SK-N-SH (cell line): ENCODE measurements at regions not wholly inside any gene's neighbourhood (a gene's known extent, or its start where the extent isn't known, plus 50 kb on each side); places are given as distances from the start of the nearest gene placed in this dataset.
"Not testable (repeated sequence)": the region's sequence is repeated elsewhere in the genome, so short reads cannot be mapped to it uniquely, and the experiment has no call there.

Source experiments
- CTCF ChIA-PET: fragments of 300-600, 350-600 bp; formaldehyde crosslinking; extraction: SDS; loops from one replicate; lab custom pipeline; 2021; lab: Yijun Ruan, JAX
- POLR2A ChIA-PET: fragments of 350-600 bp; sonication (Branson Sonifier 250); formaldehyde crosslinking; extraction: SDS; loops from one replicate; lab custom pipeline; 2020; ENCODE audit warnings: antibody characterized with exemption, inconsistent platforms; lab: Yijun Ruan, JAX
- DNase-seq: peaks from one replicate; pipeline ENCODE4 v3.0.0; 2012
- H2AFZ ChIP-seq: fragments of 200-600 bp; sonication (generic); 2 replicates; pipeline ENCODE4 v1.8.1; 2016; ENCODE audit warnings: antibody characterized with exemption, mild to moderate bottlenecking, low read depth
- H3F3A ChIP-seq: fragments of 200-600 bp; sonication (generic); replicated peaks from 2 replicates; pipeline ENCODE3; 2016; ENCODE audit warnings: antibody characterized with exemption, mild to moderate bottlenecking; ENCODE audit not compliant: insufficient read depth
- H3K27ac ChIP-seq, 2 experiments: fragments of 200-500 bp in 1 of 2; fragments of 200-600 bp in 1 of 2; sonication (Bioruptor generic) in 1 of 2; sonication (generic), shearing (Covaris generic) in 1 of 2; 2 replicates each; pipeline versions ENCODE4 v1.5.1 to v1.6.1; 2014 to 2016; ENCODE audit warnings: low read depth in 2 of 2, inconsistent platforms in 1 of 2, low read length in 1 of 2, mild to moderate bottlenecking in 1 of 2, mixed read lengths in 1 of 2
- H3K27me3 ChIP-seq: fragments of 200-600 bp; sonication (generic), shearing (Covaris generic); 2 replicates; pipeline ENCODE4 v1.6.1; 2016; ENCODE audit warnings: mixed run types; ENCODE audit not compliant: insufficient read depth
- H3K36me3 ChIP-seq, 2 experiments: fragments of 200-500 bp in 1 of 2; fragments of 200-600 bp in 1 of 2; sonication (Bioruptor generic) in 1 of 2; sonication (generic) in 1 of 2; replicated peaks in 1 of 2; 2 replicates each; pipeline versions ENCODE3 to v1.5.1; 2014 to 2016; ENCODE audit warnings: low read length in 1 of 2, mild to moderate bottlenecking in 1 of 2; ENCODE audit not compliant: insufficient read depth in 2 of 2, control insufficient read depth in 1 of 2
- H3K4me1 ChIP-seq, 2 experiments: fragments of 200-500 bp in 1 of 2; fragments of 200-600 bp in 1 of 2; sonication (Bioruptor generic) in 1 of 2; sonication (generic), shearing (Covaris generic) in 1 of 2; 2 replicates each; pipeline versions ENCODE4 v1.5.1 to v1.6.1; 2014 to 2016; ENCODE audit warnings: low read depth in 1 of 2, low read length in 1 of 2, mixed run types in 1 of 2; ENCODE audit not compliant: insufficient read depth in 2 of 2, control insufficient read depth in 1 of 2
- H3K4me2 ChIP-seq: fragments of 200-600 bp; sonication (generic), shearing (Covaris generic); 2 replicates; pipeline ENCODE4 v1.6.1; 2017; ENCODE audit warnings: mixed run types
- H3K4me3 ChIP-seq, 2 experiments: fragments of 200-500 bp in 1 of 2; fragments of 200-600 bp in 1 of 2; sonication (Bioruptor generic) in 1 of 2; sonication (generic), shearing (Covaris generic) in 1 of 2; 2 replicates each; pipeline versions ENCODE4 v1.5.1 to v1.8.1; 2014 to 2016; ENCODE audit warnings: low read depth in 2 of 2, inconsistent platforms in 1 of 2, low read length in 1 of 2, mild to moderate bottlenecking in 1 of 2, mixed read lengths in 1 of 2, moderate library complexity in 1 of 2
- H3K79me2 ChIP-seq: fragments of 200-600 bp; sonication (generic); 2 replicates; pipeline ENCODE4 v1.8.1; 2017; ENCODE audit warnings: mild to moderate bottlenecking; ENCODE audit not compliant: insufficient read depth
- H3K9ac ChIP-seq: fragments of 200-600 bp; sonication (generic); 2 replicates; pipeline ENCODE4 v1.6.1; 2017; ENCODE audit warnings: mixed run types
- H3K9me2 ChIP-seq: fragments of 200-600 bp; sonication (generic); 2 replicates; pipeline ENCODE4 v1.6.1; 2017; ENCODE audit warnings: mixed run types
- H3K9me3 ChIP-seq: fragments of 200-600 bp; sonication (generic); 2 replicates; pipeline ENCODE4 v1.6.1; 2017; ENCODE audit warnings: mixed run types, mild to moderate bottlenecking, moderate library complexity
- H4K20me1 ChIP-seq: fragments of 200-600 bp; sonication (generic); 2 replicates; pipeline ENCODE4 v1.6.1; 2017; ENCODE audit warnings: mild to moderate bottlenecking, mixed run types; ENCODE audit not compliant: insufficient read depth
- ELF1 ChIP-seq: IDR thresholded peaks from 2 replicates; pipeline ENCODE4 v1.4.0; 2012
- FOSL2 ChIP-seq: IDR thresholded peaks from 2 replicates; pipeline ENCODE4 v1.4.0; 2012; ENCODE audit warnings: low read depth, mild to moderate bottlenecking, moderate library complexity, borderline replicate concordance
- FOXJ3 ChIP-seq: sonication (generic); formaldehyde crosslinking; IDR thresholded peaks from 2 replicates; pipeline ENCODE4 v1.5.1; 2020; ENCODE audit warnings: mild to moderate bottlenecking, missing genetic modification reagents
- GATA2 ChIP-seq: sonication (generic); formaldehyde crosslinking; IDR thresholded peaks from 2 replicates; pipeline ENCODE4 v1.5.0; 2020; ENCODE audit warnings: mild to moderate bottlenecking, missing genetic modification reagents
- JUND ChIP-seq: IDR thresholded peaks from 2 replicates; pipeline ENCODE4 v1.4.0; 2012
- MXI1 ChIP-seq: IDR thresholded peaks from 2 replicates; pipeline ENCODE4 v1.6.1; 2012; ENCODE audit warnings: mild to moderate bottlenecking, low read depth, low read length, improper control_type of control experiment
- POLR2AphosphoS5 ChIP-seq: IDR thresholded peaks from 2 replicates; pipeline ENCODE4 v1.6.1; 2012; ENCODE audit warnings: low read depth, low read length
- RXRA ChIP-seq: IDR thresholded peaks from 2 replicates; pipeline ENCODE4 v1.4.0; 2012; ENCODE audit warnings: low read depth, mild to moderate bottlenecking, borderline replicate concordance
- SIN3A ChIP-seq: IDR thresholded peaks from 2 replicates; pipeline ENCODE4 v1.6.1; 2012; ENCODE audit warnings: low read depth, mild to moderate bottlenecking, low read length, moderate library complexity, borderline replicate concordance
- SMC3 ChIP-seq: IDR thresholded peaks from 2 replicates; pipeline ENCODE4 v1.6.1; 2012; ENCODE audit warnings: low read depth, low read length, improper control_type of control experiment
- TAF1 ChIP-seq: IDR thresholded peaks from 2 replicates; pipeline ENCODE4 v1.6.1; 2012; ENCODE audit warnings: low read depth, mild to moderate bottlenecking, low read length, moderate library complexity, borderline replicate concordance
- TCF12 ChIP-seq: IDR thresholded peaks from 2 replicates; pipeline ENCODE4 v1.4.0; 2012
- WGBS: methylation state at CpG from one replicate; pipeline ENCODE4 v1.1.6; 2017; ENCODE audit warnings: low lambda C conversion rate; 5-methylcytosine and 5-hydroxymethylcytosine counted together
- TF ChIP-seq, protein P1 (sequence below): fragments of 200-600 bp; sonication (generic); IDR thresholded peaks from 2 replicates; pipeline ENCODE4 v1.6.1; 2017; ENCODE audit warnings: antibody characterized with exemption, mild to moderate bottlenecking, moderate library complexity
- TF ChIP-seq, protein P2 (sequence below): IDR thresholded peaks from 2 replicates; pipeline ENCODE4 v1.4.0; 2012; ENCODE audit warnings: low read depth
- TF ChIP-seq, protein P3 (sequence below): IDR thresholded peaks from 2 replicates; pipeline ENCODE4 v1.4.0; 2012; ENCODE audit warnings: low read depth, borderline replicate concordance
- TF ChIP-seq, protein P4 (sequence below): IDR thresholded peaks from 2 replicates; pipeline ENCODE4 v1.4.0; 2012; ENCODE audit warnings: low read depth, borderline replicate concordance
- TF ChIP-seq, protein P5 (sequence below): fragments of 150-350 bp; IDR thresholded peaks from 2 replicates; pipeline ENCODE4 v1.6.1; 2016; ENCODE audit warnings: mild to moderate bottlenecking, low read depth, low read length

DNA sequence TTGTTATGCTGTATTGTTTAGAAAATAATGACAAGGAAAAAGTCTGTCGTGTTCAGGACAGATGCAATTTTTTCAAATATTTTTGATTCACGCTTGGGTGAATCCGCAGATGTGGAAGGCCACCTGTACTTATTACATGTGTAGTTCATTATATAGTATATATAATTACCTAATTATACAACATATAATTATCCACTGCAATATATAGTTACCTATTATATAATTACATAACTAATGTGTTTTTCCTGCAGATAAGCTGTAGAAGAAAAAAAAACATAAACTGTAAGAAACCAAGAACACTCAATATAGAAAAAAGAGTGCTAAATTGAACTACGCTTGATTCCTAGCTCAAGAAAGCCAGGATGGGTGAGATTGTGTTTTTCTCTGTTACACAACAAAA lies 93.6 kb upstream of the RANBP3L start:
- Histone ChIP-seq H3K9me3 (no peaks in the 10 kb centered on the region), H3F3A (no peaks in the 10 kb centered on the region), H3K9me2 (no peaks in the 10 kb centered on the region), H3K4me3 (no peak overlapping the region)
- WGBS: 69% methylated on average over 4 of the region's 4 CpGs
- TF ChIP-seq TAF1 (no peak), MXI1 (no peak), ELF1 (no peak), JUND (no peak), FOXJ3 (CRISPR knock-in tag) (no peak), GATA2 (CRISPR knock-in tag) (no peak), TCF12 (no peak), FOSL2 (no peak), RXRA (no peak), SMC3 (no peak), SIN3A (no peak), POLR2AphosphoS5 (no peak)
- TF ChIP-seq, protein P1, sequence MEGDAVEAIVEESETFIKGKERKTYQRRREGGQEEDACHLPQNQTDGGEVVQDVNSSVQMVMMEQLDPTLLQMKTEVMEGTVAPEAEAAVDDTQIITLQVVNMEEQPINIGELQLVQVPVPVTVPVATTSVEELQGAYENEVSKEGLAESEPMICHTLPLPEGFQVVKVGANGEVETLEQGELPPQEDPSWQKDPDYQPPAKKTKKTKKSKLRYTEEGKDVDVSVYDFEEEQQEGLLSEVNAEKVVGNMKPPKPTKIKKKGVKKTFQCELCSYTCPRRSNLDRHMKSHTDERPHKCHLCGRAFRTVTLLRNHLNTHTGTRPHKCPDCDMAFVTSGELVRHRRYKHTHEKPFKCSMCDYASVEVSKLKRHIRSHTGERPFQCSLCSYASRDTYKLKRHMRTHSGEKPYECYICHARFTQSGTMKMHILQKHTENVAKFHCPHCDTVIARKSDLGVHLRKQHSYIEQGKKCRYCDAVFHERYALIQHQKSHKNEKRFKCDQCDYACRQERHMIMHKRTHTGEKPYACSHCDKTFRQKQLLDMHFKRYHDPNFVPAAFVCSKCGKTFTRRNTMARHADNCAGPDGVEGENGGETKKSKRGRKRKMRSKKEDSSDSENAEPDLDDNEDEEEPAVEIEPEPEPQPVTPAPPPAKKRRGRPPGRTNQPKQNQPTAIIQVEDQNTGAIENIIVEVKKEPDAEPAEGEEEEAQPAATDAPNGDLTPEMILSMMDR: no peak
- TF ChIP-seq, protein P2, sequence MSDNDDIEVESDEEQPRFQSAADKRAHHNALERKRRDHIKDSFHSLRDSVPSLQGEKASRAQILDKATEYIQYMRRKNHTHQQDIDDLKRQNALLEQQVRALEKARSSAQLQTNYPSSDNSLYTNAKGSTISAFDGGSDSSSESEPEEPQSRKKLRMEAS: no peak
- TF ChIP-seq, protein P3, sequence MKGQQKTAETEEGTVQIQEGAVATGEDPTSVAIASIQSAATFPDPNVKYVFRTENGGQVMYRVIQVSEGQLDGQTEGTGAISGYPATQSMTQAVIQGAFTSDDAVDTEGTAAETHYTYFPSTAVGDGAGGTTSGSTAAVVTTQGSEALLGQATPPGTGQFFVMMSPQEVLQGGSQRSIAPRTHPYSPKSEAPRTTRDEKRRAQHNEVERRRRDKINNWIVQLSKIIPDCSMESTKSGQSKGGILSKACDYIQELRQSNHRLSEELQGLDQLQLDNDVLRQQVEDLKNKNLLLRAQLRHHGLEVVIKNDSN: no peak
- TF ChIP-seq, protein P4, sequence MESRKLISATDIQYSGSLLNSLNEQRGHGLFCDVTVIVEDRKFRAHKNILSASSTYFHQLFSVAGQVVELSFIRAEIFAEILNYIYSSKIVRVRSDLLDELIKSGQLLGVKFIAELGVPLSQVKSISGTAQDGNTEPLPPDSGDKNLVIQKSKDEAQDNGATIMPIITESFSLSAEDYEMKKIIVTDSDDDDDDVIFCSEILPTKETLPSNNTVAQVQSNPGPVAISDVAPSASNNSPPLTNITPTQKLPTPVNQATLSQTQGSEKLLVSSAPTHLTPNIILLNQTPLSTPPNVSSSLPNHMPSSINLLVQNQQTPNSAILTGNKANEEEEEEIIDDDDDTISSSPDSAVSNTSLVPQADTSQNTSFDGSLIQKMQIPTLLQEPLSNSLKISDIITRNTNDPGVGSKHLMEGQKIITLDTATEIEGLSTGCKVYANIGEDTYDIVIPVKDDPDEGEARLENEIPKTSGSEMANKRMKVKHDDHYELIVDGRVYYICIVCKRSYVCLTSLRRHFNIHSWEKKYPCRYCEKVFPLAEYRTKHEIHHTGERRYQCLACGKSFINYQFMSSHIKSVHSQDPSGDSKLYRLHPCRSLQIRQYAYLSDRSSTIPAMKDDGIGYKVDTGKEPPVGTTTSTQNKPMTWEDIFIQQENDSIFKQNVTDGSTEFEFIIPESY: no peak
- TF ChIP-seq, protein P5, sequence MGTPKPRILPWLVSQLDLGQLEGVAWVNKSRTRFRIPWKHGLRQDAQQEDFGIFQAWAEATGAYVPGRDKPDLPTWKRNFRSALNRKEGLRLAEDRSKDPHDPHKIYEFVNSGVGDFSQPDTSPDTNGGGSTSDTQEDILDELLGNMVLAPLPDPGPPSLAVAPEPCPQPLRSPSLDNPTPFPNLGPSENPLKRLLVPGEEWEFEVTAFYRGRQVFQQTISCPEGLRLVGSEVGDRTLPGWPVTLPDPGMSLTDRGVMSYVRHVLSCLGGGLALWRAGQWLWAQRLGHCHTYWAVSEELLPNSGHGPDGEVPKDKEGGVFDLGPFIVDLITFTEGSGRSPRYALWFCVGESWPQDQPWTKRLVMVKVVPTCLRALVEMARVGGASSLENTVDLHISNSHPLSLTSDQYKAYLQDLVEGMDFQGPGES: no peak
- TF ChIP-seq, all 33 proteins: peak for 0
- peaks cover 3 to 5% of the 10 kb centered on the region in 2 experiments; a peak in 2 of 4 replicates for H3K4me1 ChIP-seq
- no peak for DNase-seq
- CTCF ChIA-PET: interaction anchor here (1.6 kb wide), 1 partner anchor 9 kb away, joined by 5 read pairs; no protein-coding TSS in a partner anchor
- H3K36me3 ChIP-seq: no peaks in the 10 kb centered on the region
- H3K9ac ChIP-seq: no peak overlapping the region
- H2AFZ ChIP-seq: no peak overlapping the region
- H3K4me2 ChIP-seq: no peak overlapping the region
- no peak overlapping the region for H3K27ac ChIP-seq
- no peaks in the 10 kb centered on the region for H4K20me1 ChIP-seq
- H3K79me2 ChIP-seq: no peaks in the 10 kb centered on the region
- POLR2A ChIA-PET: no interaction called here
- H3K27me3 ChIP-seq: peaks cover 16% of the 10 kb centered on the region; the same call in 1 of the 2 replicates

DNA sequence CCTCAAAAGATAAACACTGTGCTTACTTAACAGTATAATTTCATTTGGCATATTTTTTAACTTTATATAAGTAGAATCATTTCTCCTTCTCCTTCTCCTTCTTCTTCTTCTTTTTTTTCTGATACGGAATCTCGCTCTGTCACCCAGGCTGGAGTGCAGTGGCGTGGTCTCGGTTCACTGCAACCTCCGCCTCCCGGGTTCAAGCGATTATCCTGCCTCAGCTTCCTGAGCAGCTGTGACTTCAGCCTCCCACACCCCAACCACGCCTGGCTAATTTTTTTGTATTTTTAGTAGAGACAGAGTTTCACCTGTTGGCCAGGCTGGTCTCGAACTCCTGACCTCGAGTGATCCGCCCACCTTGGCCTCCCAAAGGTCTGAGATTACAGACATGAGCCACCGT lies 94.2 kb upstream of the RANBP3L start:
- H3K9me2 ChIP-seq, DNase-seq, POLR2A ChIA-PET, H3K4me1 ChIP-seq, H3K27ac ChIP-seq, H2AFZ ChIP-seq, H3K4me2 ChIP-seq, CTCF ChIA-PET, H3K79me2 ChIP-seq, H3K9me3 ChIP-seq, H4K20me1 ChIP-seq, H3K9ac ChIP-seq, H3F3A ChIP-seq, H3K36me3 ChIP-seq, H3K4me3 ChIP-seq: not testable (repeated sequence)
- H3K27me3 ChIP-seq: peaks cover 11% of the 10 kb centered on the region; the same call in 1 of the 2 replicates
- 68% methylated on average over 12 of the region's 12 CpGs for WGBS
